Vagina (tissue), 2 donors: ENCODE measurements at regions not wholly inside any gene's neighbourhood (a gene's known extent, or its start where the extent isn't known, plus 50 kb on each side); places are given as distances from the start of the nearest gene placed in this dataset.

ENCODE experiments used
- DNase-seq, 2 donors: peaks; one replicate each; pipeline ENCODE4 v3.0.0-alpha.2; 2017; ENCODE audit errors: extremely low spot score in 2 of 2
- H3K27ac ChIP-seq: fragments of 200-600 bp; sonication (generic); one replicate; pipeline ENCODE4 v1.5.1; 2019
- H3K27me3 ChIP-seq: fragments of 200-600 bp; sonication (generic); one replicate; pipeline ENCODE4 v1.5.1; 2019
- H3K36me3 ChIP-seq, 2 donors: fragments of 200-600 bp; sonication (generic); one replicate each; pipeline ENCODE4 v1.5.1; 2017 to 2019
- H3K4me1 ChIP-seq: fragments of 200-600 bp; sonication (generic); one replicate; pipeline ENCODE4 v1.5.1; 2019
- H3K4me3 ChIP-seq, 2 donors: fragments of 200-600 bp; sonication (generic); 1 replicate in 1 of 2; 2 replicates in 1 of 2; pipeline ENCODE4 v1.5.1; 2016 to 2019
- H3K9me3 ChIP-seq: fragments of 200-600 bp; sonication (generic); one replicate; pipeline ENCODE4 v1.5.1; 2019
- CTCF ChIP-seq, 3 experiments: fragments of 450-650 bp in 2 of 3; fragments of 200-600 bp in 1 of 3; sonication (generic) in 1 of 3; IDR thresholded peaks; one replicate each; pipeline ENCODE4 v1.5.1; 2017 to 2019; ENCODE audit warnings: antibody characterized with exemption in 3 of 3, mild to moderate bottlenecking in 2 of 3, moderate library complexity in 2 of 3
- POLR2A ChIP-seq, 2 donors: fragments of 450-650 bp; IDR thresholded peaks; one replicate each; pipeline ENCODE4 v1.6.1; 2017; ENCODE audit warnings: antibody characterized with exemption in 2 of 2, mild to moderate bottlenecking in 2 of 2, moderate library complexity in 2 of 2
- POLR2AphosphoS5 ChIP-seq, 2 donors: sonication (generic); formaldehyde crosslinking; IDR thresholded peaks; one replicate each; pipeline ENCODE4 v1.9.0; 2017; ENCODE audit warnings: antibody characterized with exemption in 2 of 2, mild to moderate bottlenecking in 2 of 2, low read depth in 1 of 2; ENCODE audit not compliant: insufficient read depth in 1 of 2
- intact Hi-C: fragments of 100-400 bp; cut with DNase I; formaldehyde crosslinking; loops from one replicate; pipeline ENCODE4 v1.15.1; 2023

DNA sequence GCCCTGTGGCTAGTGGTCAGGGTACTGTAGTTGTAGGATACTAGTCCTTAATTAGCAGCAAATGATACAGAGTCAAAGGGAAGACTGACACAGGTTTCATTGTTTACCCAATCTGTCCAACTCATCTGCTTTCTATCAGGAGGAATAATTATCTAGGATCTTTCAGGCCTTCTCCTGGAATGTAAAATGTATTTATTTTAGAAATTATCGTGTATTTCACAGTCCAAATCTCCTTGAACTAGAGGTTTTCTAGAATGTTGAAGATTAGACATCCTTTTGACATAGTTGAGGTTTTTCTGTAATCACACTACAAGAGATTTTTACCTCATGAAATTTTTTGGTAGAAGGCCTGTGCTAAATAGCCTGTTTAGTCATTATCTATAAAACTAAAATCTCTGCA, 1694.8 kb upstream of the PCDH20 start:
- Histone ChIP-seq H3K27me3 (no peaks in the 10 kb centered on the region), H3K27ac (no peak overlapping the region), H3K9me3 (no peaks in the 10 kb centered on the region), H3K36me3 (no peaks in the 10 kb centered on the region), H3K4me3 (no peak overlapping the region), H3K4me1 (no peaks in the 10 kb centered on the region)
- no peak for DNase-seq
- intact Hi-C loops, result no loop called here
- no peak for TF ChIP-seq CTCF (IDR thresholded peaks at IDR 0.05)
- TF ChIP-seq POLR2AphosphoS5 (IDR thresholded peaks at IDR 0.05; ENCODE audit: insufficient read depth in 1 of 2, low read depth in 1 of 2), result no peak
- no peak for TF ChIP-seq POLR2A (IDR thresholded peaks at IDR 0.05)

DNA sequence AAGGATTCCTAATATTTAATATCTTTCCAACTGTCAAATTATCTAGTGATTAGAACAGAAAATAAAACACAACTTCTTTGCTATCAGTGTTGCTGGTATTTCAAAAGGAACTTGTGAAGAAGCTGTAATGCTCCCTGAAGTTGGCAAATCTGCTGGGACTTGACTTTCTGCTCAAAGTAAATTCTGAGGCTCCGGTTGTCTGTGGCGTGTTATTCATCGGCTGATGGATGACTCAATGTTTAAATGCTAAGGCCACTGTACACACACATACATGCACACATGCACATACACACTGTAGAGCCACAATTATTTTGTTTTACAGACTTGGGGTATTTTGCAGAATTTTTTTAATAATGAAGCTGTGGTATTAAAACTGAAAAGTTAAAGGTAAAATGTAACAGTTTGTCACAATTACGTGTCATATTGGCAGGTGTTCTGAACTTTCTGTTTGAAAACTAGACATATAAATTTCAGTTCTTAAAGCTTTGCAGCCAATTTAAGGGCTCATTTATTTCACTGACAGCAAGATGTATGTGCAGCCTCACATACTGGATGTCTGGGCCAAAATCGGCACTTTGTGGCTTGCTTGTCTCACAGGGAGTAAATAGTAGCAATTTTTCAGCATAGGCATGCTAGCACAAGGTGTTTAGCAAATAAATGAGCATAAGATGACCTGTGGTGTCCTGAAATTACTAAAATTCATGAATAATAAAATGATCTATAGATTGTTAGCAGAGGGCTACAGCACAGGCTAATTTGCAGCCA, 1691.7 kb upstream of the PCDH20 start:
- Histone ChIP-seq H3K4me1 (no peaks in the 10 kb centered on the region), H3K27me3 (no peaks in the 10 kb centered on the region), H3K4me3 (no peak overlapping the region), H3K9me3 (no peaks in the 10 kb centered on the region), H3K27ac (no peak overlapping the region), H3K36me3 (no peaks in the 10 kb centered on the region)
- intact Hi-C loops, result no loop called here
- no peak for DNase-seq
- no peak for TF ChIP-seq POLR2A (IDR thresholded peaks at IDR 0.05)

DNA sequence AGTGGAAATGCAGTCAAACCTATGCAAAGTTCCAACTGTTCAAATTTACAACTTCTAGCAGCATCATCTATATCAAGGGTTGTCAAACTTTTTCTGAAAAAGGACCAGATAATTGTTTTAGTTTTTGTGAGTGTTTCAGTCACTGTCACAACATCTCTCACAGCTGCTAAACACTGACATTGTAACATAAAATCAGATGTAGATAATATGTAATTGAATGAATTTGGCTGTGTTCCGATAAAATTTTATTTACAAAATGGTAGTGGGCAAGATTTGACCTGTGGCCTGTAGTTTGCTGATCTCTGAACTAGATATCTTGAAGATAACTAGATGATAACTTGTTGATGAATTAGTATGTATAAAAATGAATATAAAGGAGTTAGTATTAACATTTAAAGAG, 1679.1 kb upstream of the PCDH20 start:
- Histone ChIP-seq H3K36me3 (no peaks in the 10 kb centered on the region), H3K9me3 (no peaks in the 10 kb centered on the region), H3K27me3 (no peaks in the 10 kb centered on the region), H3K4me3 (no peak overlapping the region), H3K4me1 (no peaks in the 10 kb centered on the region), H3K27ac (no peak overlapping the region)
- DNase-seq, result no peak
- TF ChIP-seq POLR2AphosphoS5 (IDR thresholded peaks at IDR 0.05; ENCODE audit: insufficient read depth in 1 of 2, low read depth in 1 of 2) (no peak), POLR2A (IDR thresholded peaks at IDR 0.05) (no peak), CTCF (IDR thresholded peaks at IDR 0.05) (no peak)
- intact Hi-C loops, result no loop called here

- no peaks in the 10 kb centered on the region for H3K9me3 ChIP-seq
- no peak overlapping the region for H3K27ac ChIP-seq
- no peak overlapping the region for H3K4me3 ChIP-seq
- no peaks in the 10 kb centered on the region for H3K4me1 ChIP-seq
- intact Hi-C loops, result no loop called here
- H3K36me3 ChIP-seq, result no peaks in the 10 kb centered on the region
- H3K27me3 ChIP-seq, result no peaks in the 10 kb centered on the region
- TF ChIP-seq POLR2A (IDR thresholded peaks at IDR 0.05) (no peak), CTCF (IDR thresholded peaks at IDR 0.05) (no peak), POLR2AphosphoS5 (IDR thresholded peaks at IDR 0.05; ENCODE audit: insufficient read depth in 1 of 2, low read depth in 1 of 2) (no peak)
- DNase-seq, result no peak
These were observed 1678.3 kb upstream of the PCDH20 start for GRCh38 chr13:63093907-63094469.

DNA sequence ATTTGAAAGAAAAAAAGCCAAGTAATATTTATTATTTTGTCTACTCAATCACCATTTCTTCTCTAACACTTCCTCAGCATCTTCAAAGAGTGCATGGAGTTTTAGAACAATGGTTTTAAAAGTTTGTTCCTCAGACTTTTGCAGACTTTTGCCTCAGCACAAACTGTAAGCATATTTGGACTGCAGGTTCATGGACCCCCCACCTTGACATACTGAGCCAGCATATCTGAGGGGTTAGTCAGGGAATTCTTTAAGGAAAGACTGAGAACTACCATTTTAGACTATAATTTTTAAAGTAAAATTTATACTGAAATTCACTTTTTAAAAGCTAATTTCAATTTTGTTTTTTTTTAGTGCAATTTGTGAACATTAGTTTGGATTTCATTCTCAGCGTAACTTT, 1676.8 kb upstream of the PCDH20 start:
- H3K4me1 ChIP-seq, result no peaks in the 10 kb centered on the region
- H3K9me3 ChIP-seq, result no peaks in the 10 kb centered on the region
- intact Hi-C loops, result no loop called here
- no peak for DNase-seq
- H3K4me3 ChIP-seq, result no peak overlapping the region
- H3K36me3 ChIP-seq, result no peaks in the 10 kb centered on the region
- no peak overlapping the region for H3K27ac ChIP-seq
- no peaks in the 10 kb centered on the region for H3K27me3 ChIP-seq
- TF ChIP-seq POLR2A (IDR thresholded peaks at IDR 0.05) (no peak), POLR2AphosphoS5 (IDR thresholded peaks at IDR 0.05; ENCODE audit: insufficient read depth in 1 of 2, low read depth in 1 of 2) (no peak), CTCF (IDR thresholded peaks at IDR 0.05) (no peak)
